HEK293 (cell line): ENCODE measurements at regions not wholly inside any gene's neighbourhood (a gene's known extent, or its start where the extent isn't known, plus 50 kb on each side); places are given as distances from the start of the nearest gene placed in this dataset.

ENCODE experiments used
- CTCF ChIA-PET: fragments of 350-600 bp; formaldehyde crosslinking; extraction: SDS; loops from one replicate; lab custom pipeline; 2021; ENCODE audit warnings: antibody characterized with exemption; lab: Yijun Ruan, JAX
- POLR2A ChIA-PET: fragments of 300-600 bp; formaldehyde crosslinking; extraction: SDS; loops from one replicate; lab custom pipeline; 2020; ENCODE audit warnings: antibody characterized with exemption, inconsistent platforms; lab: Yijun Ruan, JAX
- H3K27ac ChIP-seq: fragments of 200-500 bp; sonication (Bioruptor generic); 2 replicates; pipeline ENCODE4 v1.5.1; 2014; ENCODE audit warnings: low read depth, low read length, control low read depth, inconsistent platforms; ENCODE audit errors: extremely low read depth
- H3K36me3 ChIP-seq, 2 experiments: fragments of 200-500 bp in 1 of 2; sonication (Bioruptor generic) in 1 of 2; 1 replicate in 1 of 2; 2 replicates in 1 of 2; pipeline ENCODE4 v1.5.1; 2014 to 2017; ENCODE audit warnings: inconsistent platforms in 2 of 2, low read length in 2 of 2; ENCODE audit not compliant: control insufficient read depth in 2 of 2, insufficient read depth in 1 of 2
- H3K4me1 ChIP-seq: fragments of 200-500 bp; sonication (Bioruptor generic); 2 replicates; pipeline ENCODE4 v1.5.1; 2014; ENCODE audit warnings: mild to moderate bottlenecking, low read length, inconsistent platforms; ENCODE audit not compliant: control insufficient read depth, insufficient read depth
- H3K4me3 ChIP-seq: 2 replicates; pipeline ENCODE4 v1.5.1; 2011; ENCODE audit warnings: low read depth, mild to moderate bottlenecking, control low read depth, low read length, moderate library complexity
- H3K9me3 ChIP-seq: fragments of 200-500 bp; sonication (Bioruptor generic); 2 replicates; pipeline ENCODE4 v1.5.1; 2014; ENCODE audit warnings: low read depth, low read length, inconsistent platforms; ENCODE audit not compliant: control insufficient read depth, insufficient read depth
- KLF10 ChIP-seq: fragments of 450-650 bp; IDR thresholded peaks from 2 replicates; pipeline ENCODE4 v1.5.1; 2018; ENCODE audit warnings: missing biosample characterization, mild to moderate bottlenecking, missing genetic modification characterization
- REST ChIP-seq: fragments of 450-650 bp; formaldehyde crosslinking; IDR thresholded peaks from 2 replicates; pipeline ENCODE4 v1.5.1; 2016; ENCODE audit warnings: missing biosample characterization, missing genetic modification characterization
- SP2 ChIP-seq: fragments of 450-650 bp; formaldehyde crosslinking; IDR thresholded peaks from 2 replicates; pipeline ENCODE4 v1.5.1; 2016; ENCODE audit warnings: missing biosample characterization, missing genetic modification characterization
- SP3 ChIP-seq: fragments of 450-650 bp; formaldehyde crosslinking; IDR thresholded peaks from 2 replicates; pipeline ENCODE4 v1.5.1; 2016; ENCODE audit warnings: missing biosample characterization, missing genetic modification characterization
- ZBTB48 ChIP-seq: fragments of 450-650 bp; formaldehyde crosslinking; IDR thresholded peaks from 2 replicates; pipeline ENCODE4 v1.5.1; 2016; ENCODE audit warnings: missing biosample characterization, missing genetic modification characterization
- ZFP41 ChIP-seq: fragments of 450-650 bp; formaldehyde crosslinking; IDR thresholded peaks from 2 replicates; pipeline ENCODE4 v1.5.1; 2016; ENCODE audit warnings: missing biosample characterization, missing genetic modification characterization, borderline replicate concordance
- ZNF184 ChIP-seq: fragments of 450-650 bp; IDR thresholded peaks from 2 replicates; pipeline ENCODE4 v1.5.1; 2018; ENCODE audit warnings: missing biosample characterization, mild to moderate bottlenecking, missing genetic modification characterization
- ZNF404 ChIP-seq: fragments of 450-650 bp; formaldehyde crosslinking; IDR thresholded peaks from 2 replicates; pipeline ENCODE4 v1.5.1; 2017; ENCODE audit warnings: missing biosample characterization, missing genetic modification characterization
- ZNF571 ChIP-seq: fragments of 450-650 bp; formaldehyde crosslinking; IDR thresholded peaks from 2 replicates; pipeline ENCODE4 v1.5.0; 2017; ENCODE audit warnings: missing biosample characterization, missing genetic modification characterization
- ZNF580 ChIP-seq: fragments of 450-650 bp; formaldehyde crosslinking; IDR thresholded peaks from 2 replicates; pipeline ENCODE4 v1.5.1; 2016; ENCODE audit warnings: missing biosample characterization, missing genetic modification characterization
- ZNF626 ChIP-seq: fragments of 450-650 bp; sonication (Bioruptor Pico); formaldehyde crosslinking; IDR thresholded peaks from 2 replicates; pipeline ENCODE4 v1.5.1; 2018; ENCODE audit warnings: missing biosample characterization, missing genetic modification characterization, inconsistent platforms
- ZNF660 ChIP-seq: fragments of 450-650 bp; IDR thresholded peaks from 2 replicates; pipeline ENCODE4 v1.5.1; 2018; ENCODE audit warnings: missing biosample characterization, mild to moderate bottlenecking, missing genetic modification characterization
- TF ChIP-seq, protein P1 (sequence below): fragments of 450-650 bp; formaldehyde crosslinking; IDR thresholded peaks from 2 replicates; pipeline ENCODE4 v1.5.1; 2016; ENCODE audit warnings: missing biosample characterization, missing genetic modification characterization
- TF ChIP-seq, protein P2 (sequence below): fragments of 450-650 bp; formaldehyde crosslinking; IDR thresholded peaks from 2 replicates; pipeline ENCODE4 v1.5.1; 2017; ENCODE audit warnings: missing biosample characterization, missing genetic modification characterization
- TF ChIP-seq, protein P3 (sequence below): fragments of 450-650 bp; formaldehyde crosslinking; IDR thresholded peaks from 2 replicates; pipeline ENCODE4 v1.5.1; 2016; ENCODE audit warnings: missing biosample characterization, missing genetic modification characterization
- TF ChIP-seq, protein P4 (sequence below): fragments of 450-650 bp; formaldehyde crosslinking; IDR thresholded peaks from 2 replicates; pipeline ENCODE4 v1.5.1; 2017; ENCODE audit warnings: missing biosample characterization, missing genetic modification characterization

DNA sequence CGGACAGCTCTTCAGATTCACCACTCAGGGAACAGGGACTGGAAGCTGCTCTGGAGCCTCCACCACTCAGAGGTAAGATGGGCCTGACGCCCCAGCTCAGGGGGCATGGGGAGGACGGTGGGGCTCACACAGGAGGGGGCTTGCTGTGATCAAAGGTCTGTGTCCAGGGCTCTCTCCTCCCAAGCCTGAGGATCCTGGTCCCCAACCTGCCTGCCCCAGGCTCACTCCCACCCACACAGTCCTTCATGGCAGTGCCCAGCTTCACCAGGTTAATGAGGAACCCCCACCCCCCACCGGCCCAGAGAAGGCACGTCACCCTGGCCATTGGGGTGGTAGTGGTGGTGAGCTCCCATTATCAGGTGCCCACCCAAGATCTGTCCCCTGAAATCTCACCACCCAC, 926.7 kb upstream of the ZNF722 start (continued):
- TF ChIP-seq, protein P1, sequence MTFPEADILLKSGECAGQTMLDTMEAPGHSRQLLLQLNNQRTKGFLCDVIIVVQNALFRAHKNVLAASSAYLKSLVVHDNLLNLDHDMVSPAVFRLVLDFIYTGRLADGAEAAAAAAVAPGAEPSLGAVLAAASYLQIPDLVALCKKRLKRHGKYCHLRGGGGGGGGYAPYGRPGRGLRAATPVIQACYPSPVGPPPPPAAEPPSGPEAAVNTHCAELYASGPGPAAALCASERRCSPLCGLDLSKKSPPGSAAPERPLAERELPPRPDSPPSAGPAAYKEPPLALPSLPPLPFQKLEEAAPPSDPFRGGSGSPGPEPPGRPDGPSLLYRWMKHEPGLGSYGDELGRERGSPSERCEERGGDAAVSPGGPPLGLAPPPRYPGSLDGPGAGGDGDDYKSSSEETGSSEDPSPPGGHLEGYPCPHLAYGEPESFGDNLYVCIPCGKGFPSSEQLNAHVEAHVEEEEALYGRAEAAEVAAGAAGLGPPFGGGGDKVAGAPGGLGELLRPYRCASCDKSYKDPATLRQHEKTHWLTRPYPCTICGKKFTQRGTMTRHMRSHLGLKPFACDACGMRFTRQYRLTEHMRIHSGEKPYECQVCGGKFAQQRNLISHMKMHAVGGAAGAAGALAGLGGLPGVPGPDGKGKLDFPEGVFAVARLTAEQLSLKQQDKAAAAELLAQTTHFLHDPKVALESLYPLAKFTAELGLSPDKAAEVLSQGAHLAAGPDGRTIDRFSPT = no peak
- TF ChIP-seq, protein P2, sequence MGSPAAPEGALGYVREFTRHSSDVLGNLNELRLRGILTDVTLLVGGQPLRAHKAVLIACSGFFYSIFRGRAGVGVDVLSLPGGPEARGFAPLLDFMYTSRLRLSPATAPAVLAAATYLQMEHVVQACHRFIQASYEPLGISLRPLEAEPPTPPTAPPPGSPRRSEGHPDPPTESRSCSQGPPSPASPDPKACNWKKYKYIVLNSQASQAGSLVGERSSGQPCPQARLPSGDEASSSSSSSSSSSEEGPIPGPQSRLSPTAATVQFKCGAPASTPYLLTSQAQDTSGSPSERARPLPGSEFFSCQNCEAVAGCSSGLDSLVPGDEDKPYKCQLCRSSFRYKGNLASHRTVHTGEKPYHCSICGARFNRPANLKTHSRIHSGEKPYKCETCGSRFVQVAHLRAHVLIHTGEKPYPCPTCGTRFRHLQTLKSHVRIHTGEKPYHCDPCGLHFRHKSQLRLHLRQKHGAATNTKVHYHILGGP (tag by site-specific recombination) = no peak
- no peak for TF ChIP-seq ZNF626 (tag by site-specific recombination)
- TF ChIP-seq, protein P3, sequence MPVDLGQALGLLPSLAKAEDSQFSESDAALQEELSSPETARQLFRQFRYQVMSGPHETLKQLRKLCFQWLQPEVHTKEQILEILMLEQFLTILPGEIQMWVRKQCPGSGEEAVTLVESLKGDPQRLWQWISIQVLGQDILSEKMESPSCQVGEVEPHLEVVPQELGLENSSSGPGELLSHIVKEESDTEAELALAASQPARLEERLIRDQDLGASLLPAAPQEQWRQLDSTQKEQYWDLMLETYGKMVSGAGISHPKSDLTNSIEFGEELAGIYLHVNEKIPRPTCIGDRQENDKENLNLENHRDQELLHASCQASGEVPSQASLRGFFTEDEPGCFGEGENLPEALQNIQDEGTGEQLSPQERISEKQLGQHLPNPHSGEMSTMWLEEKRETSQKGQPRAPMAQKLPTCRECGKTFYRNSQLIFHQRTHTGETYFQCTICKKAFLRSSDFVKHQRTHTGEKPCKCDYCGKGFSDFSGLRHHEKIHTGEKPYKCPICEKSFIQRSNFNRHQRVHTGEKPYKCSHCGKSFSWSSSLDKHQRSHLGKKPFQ (tag by site-specific recombination) = no peak

- CTCF ChIA-PET = no interaction called here
- Histone ChIP-seq H3K36me3 (no peaks in the 10 kb centered on the region), H3K27ac (no peak overlapping the region), H3K9me3 (no peaks in the 10 kb centered on the region), H3K4me1 (no peaks in the 10 kb centered on the region), H3K4me3 (no peak overlapping the region)
- POLR2A ChIA-PET = no interaction called here
- TF ChIP-seq ZBTB48 (tag by site-specific recombination) (no peak), KLF10 (no peak), SP2 (tag by site-specific recombination) (no peak), ZNF660 (tag by site-specific recombination) (no peak), ZNF404 (no peak), REST (no peak), ZNF184 (no peak), ZNF580 (no peak), SP3 (tag by site-specific recombination) (no peak), ZNF571 (tag by site-specific recombination) (no peak), ZFP41 (no peak)
- TF ChIP-seq, protein P3 (tag by site-specific recombination) = no peak
- TF ChIP-seq, protein P4, sequence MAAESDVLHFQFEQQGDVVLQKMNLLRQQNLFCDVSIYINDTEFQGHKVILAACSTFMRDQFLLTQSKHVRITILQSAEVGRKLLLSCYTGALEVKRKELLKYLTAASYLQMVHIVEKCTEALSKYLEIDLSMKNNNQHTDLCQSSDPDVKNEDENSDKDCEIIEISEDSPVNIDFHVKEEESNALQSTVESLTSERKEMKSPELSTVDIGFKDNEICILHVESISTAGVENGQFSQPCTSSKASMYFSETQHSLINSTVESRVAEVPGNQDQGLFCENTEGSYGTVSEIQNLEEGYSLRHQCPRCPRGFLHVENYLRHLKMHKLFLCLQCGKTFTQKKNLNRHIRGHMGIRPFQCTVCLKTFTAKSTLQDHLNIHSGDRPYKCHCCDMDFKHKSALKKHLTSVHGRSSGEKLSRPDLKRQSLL (tag by site-specific recombination) = no peak
Measured at GRCh38 chr7:63072806-63073205, 925.8 kb upstream of the ZNF722 start.
